Lower leg skin (tissue), 3 donors: ENCODE measurements at regions not wholly inside any gene's neighbourhood (a gene's known extent, or its start where the extent isn't known, plus 50 kb on each side); places are given as distances from the start of the nearest gene placed in this dataset.

ENCODE experiments used
- POLR2A ChIP-seq, 2 donors: fragments of 450-650 bp; IDR thresholded peaks; one replicate each; pipeline ENCODE4 v1.6.1; 2016 to 2017; ENCODE audit warnings: antibody characterized with exemption in 2 of 2, mild to moderate bottlenecking in 1 of 2, moderate library complexity in 1 of 2
- TF ChIP-seq, protein P1 (sequence below), 3 donors: fragments of 450-650 bp; IDR thresholded peaks; one replicate each; pipeline ENCODE4 v1.5.1; 2016; ENCODE audit warnings: antibody characterized with exemption in 3 of 3, mild to moderate bottlenecking in 3 of 3, moderate library complexity in 2 of 3

DNA sequence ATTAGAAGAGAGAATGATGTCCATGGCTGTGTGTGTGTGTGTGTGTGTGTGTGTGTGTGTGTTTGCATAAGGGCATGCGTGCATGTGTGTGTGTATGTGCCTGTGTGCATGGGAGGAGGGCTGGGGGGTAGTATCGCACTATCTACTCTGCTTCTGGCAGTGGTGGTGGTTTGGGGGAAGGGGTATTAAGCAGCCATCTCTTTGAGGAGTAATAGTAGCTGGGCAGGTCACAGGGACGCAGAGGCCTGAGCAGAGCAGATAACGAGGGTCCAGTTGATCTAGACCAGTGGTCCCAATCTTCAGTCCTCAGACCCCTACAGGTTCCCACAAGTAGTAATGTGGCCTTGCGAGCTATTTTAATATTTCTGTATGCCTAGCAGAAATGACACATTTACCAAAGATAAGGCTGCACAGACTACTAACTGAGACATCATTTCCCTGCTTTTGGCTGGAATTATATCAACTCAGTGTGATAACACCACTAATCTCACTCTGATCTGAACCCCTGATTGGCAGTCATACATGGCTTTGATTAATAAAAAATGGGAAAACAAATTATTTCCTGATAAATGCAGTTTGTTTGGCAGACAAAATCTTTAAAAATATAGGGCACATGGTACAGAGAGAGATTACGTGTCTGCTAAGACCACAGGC lies 354.3 kb downstream of the BUD13 start:
- TF ChIP-seq, protein P1, sequence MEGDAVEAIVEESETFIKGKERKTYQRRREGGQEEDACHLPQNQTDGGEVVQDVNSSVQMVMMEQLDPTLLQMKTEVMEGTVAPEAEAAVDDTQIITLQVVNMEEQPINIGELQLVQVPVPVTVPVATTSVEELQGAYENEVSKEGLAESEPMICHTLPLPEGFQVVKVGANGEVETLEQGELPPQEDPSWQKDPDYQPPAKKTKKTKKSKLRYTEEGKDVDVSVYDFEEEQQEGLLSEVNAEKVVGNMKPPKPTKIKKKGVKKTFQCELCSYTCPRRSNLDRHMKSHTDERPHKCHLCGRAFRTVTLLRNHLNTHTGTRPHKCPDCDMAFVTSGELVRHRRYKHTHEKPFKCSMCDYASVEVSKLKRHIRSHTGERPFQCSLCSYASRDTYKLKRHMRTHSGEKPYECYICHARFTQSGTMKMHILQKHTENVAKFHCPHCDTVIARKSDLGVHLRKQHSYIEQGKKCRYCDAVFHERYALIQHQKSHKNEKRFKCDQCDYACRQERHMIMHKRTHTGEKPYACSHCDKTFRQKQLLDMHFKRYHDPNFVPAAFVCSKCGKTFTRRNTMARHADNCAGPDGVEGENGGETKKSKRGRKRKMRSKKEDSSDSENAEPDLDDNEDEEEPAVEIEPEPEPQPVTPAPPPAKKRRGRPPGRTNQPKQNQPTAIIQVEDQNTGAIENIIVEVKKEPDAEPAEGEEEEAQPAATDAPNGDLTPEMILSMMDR (IDR thresholded peaks at IDR 0.05), result no peak
- no peak for TF ChIP-seq POLR2A (IDR thresholded peaks at IDR 0.05)
